HFFc6 (cell line): ENCODE measurements at regions not wholly inside any gene's neighbourhood (a gene's known extent, or its start where the extent isn't known, plus 50 kb on each side); places are given as distances from the start of the nearest gene placed in this dataset.

ENCODE experiments used
- DNase-seq: peaks from one replicate; pipeline ENCODE4 v3.0.0-alpha.2; 2018
- H3K27ac Mint-ChIP-seq: 2 replicates; pipeline ENCODE4 v1.8.0; 2020; ENCODE audit warnings: mild to moderate bottlenecking, mixed read lengths
- H3K27me3 Mint-ChIP-seq: 2 replicates; pipeline ENCODE4 v1.8.0; 2021; ENCODE audit warnings: mild to moderate bottlenecking, moderate library complexity, mixed read lengths; ENCODE audit not compliant: insufficient read depth
- H3K36me3 Mint-ChIP-seq: 2 replicates; pipeline ENCODE4 v1.8.0; 2021; ENCODE audit warnings: low read depth, mixed read lengths
- H3K4me1 Mint-ChIP-seq: 2 replicates; pipeline ENCODE4 v1.8.0; 2020; ENCODE audit warnings: low read depth, mixed read lengths
- H3K4me3 Mint-ChIP-seq: 2 replicates; pipeline ENCODE4 v1.8.0; 2020; ENCODE audit warnings: mild to moderate bottlenecking, moderate library complexity, mixed read lengths
- H3K9me3 Mint-ChIP-seq: 2 replicates; pipeline ENCODE4 v1.8.0; 2020; ENCODE audit warnings: mild to moderate bottlenecking, mixed read lengths
- TF ChIP-seq, protein P1 (sequence below): fragments of 200-600 bp; sonication (generic); IDR thresholded peaks from 2 replicates; pipeline ENCODE4 v1.5.0; 2021; ENCODE audit warnings: antibody characterized with exemption, mild to moderate bottlenecking

DNA sequence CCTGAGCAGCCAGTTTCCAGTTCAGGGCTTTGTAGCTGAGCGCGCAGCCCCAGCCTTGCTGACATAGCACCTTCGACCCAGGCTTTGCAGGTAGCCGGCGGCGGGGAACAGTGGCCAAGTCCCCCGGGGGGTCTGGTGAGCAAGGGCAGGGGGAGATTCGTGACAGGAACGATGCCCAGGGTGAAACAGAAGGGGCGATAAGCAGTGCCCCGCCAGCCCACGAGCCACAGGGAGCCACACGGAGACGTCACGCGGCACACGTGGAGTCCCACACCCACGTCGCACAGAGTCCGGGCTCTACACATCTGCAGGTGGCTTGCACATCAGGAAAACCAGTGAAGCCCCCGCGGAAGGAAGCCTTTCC, 127.2 kb downstream of the SOX1 start:
- Mint-ChIP-seq H3K27me3 (no peaks in the 10 kb centered on the region; the same call in none of the 2 replicates), H3K36me3 (no peaks in the 10 kb centered on the region; the same call in 1 of the 2 replicates), H3K4me1 (no peaks in the 10 kb centered on the region), H3K4me3 (no peak overlapping the region), H3K27ac (no peak overlapping the region), H3K9me3 (peaks cover 39% of the 10 kb centered on the region)
- TF ChIP-seq, protein P1, sequence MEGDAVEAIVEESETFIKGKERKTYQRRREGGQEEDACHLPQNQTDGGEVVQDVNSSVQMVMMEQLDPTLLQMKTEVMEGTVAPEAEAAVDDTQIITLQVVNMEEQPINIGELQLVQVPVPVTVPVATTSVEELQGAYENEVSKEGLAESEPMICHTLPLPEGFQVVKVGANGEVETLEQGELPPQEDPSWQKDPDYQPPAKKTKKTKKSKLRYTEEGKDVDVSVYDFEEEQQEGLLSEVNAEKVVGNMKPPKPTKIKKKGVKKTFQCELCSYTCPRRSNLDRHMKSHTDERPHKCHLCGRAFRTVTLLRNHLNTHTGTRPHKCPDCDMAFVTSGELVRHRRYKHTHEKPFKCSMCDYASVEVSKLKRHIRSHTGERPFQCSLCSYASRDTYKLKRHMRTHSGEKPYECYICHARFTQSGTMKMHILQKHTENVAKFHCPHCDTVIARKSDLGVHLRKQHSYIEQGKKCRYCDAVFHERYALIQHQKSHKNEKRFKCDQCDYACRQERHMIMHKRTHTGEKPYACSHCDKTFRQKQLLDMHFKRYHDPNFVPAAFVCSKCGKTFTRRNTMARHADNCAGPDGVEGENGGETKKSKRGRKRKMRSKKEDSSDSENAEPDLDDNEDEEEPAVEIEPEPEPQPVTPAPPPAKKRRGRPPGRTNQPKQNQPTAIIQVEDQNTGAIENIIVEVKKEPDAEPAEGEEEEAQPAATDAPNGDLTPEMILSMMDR = no peak
- no peak for DNase-seq

DNA sequence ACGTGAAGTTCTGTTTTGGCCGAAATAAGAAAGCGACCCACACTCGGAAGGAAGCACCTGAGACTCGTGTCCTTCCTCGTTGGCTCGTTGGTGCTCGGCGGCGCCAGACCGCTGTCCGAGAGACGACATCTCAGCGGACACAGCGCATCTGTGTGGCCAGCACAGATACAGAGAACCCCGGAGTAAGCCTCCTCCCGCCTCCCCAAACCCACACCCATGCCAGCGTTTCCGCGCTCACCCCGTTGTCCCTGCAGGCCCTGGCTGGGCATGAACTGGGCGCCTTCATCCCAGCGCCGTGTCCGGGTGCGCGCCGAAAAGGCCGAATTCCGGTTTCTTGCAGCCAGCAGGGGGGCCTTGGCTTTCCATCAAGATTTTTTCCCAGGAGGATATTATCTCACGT, 127.6 kb downstream of the SOX1 start:
- H3K36me3 Mint-ChIP-seq = no peaks in the 10 kb centered on the region; the same call in 1 of the 2 replicates
- TF ChIP-seq, protein P1 = no peak
- DNase-seq = no peak
- H3K4me1 Mint-ChIP-seq = no peaks in the 10 kb centered on the region
- H3K4me3 Mint-ChIP-seq = no peak overlapping the region
- peaks cover 39% of the 10 kb centered on the region for H3K9me3 Mint-ChIP-seq
- H3K27me3 Mint-ChIP-seq = no peaks in the 10 kb centered on the region; the same call in none of the 2 replicates
- no peak overlapping the region for H3K27ac Mint-ChIP-seq

DNA sequence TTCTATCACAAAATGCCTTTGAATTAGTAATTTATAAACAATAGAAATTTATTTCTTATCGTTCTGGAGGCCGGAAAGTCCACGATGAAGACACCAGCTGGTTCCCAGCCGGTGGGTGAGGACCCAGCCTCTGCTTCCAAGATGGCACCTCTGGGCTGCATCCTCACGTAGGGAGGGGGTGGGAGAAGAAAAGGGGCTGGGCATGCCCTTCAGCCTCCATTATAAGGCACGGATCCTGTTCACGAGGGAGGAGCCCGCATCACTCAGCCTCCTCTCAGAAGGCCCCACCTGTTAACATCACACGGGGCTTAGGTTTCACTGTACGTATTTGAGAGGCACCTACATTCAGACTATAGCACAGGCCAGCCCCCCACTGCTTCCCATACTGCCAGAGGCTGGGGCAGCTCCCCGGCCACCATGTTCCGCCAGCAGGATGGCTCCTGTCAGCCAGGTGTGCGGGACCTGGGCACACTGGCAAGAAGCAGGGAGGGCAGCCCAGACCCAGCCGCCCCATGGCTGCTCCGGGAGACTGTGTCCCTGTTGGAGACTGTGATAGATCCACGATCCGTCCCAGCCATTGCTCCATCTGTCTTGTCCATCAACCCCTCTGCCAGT, 131.6 kb downstream of the SOX1 start:
- H3K4me1 Mint-ChIP-seq = no peaks in the 10 kb centered on the region
- H3K9me3 Mint-ChIP-seq = peaks cover 32% of the 10 kb centered on the region
- DNase-seq = no peak
- no peak overlapping the region for H3K27ac Mint-ChIP-seq
- no peak overlapping the region for H3K4me3 Mint-ChIP-seq
- H3K27me3 Mint-ChIP-seq = no peaks in the 10 kb centered on the region; the same call in none of the 2 replicates
- TF ChIP-seq, protein P1 = no peak
- no peaks in the 10 kb centered on the region; the same call in 1 of the 2 replicates for H3K36me3 Mint-ChIP-seq

DNA sequence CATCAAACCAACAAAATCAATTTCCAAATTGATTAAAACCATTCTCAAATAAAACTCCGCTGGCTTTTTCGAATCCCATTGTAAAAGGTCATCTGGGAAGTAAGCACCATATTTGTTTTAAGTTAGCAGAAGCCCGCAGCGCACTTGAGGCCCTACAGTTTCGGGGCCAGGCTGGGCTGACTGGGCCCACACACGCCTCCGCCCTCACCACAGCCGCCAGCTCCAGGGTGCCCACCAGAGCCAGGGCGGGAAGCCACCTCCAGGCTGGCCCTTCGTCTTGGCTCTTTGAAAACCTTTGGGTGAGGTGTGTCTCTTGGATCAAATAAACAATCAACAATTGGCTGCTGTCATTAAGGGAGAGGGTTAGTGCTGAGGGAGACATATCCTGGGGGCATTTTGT, 133.3 kb downstream of the SOX1 start:
- H3K36me3 Mint-ChIP-seq = no peaks in the 10 kb centered on the region; the same call in 1 of the 2 replicates
- peaks cover 3% of the 10 kb centered on the region; the same call in 1 of the 2 replicates for H3K27me3 Mint-ChIP-seq
- TF ChIP-seq, protein P1 = no peak

DNA sequence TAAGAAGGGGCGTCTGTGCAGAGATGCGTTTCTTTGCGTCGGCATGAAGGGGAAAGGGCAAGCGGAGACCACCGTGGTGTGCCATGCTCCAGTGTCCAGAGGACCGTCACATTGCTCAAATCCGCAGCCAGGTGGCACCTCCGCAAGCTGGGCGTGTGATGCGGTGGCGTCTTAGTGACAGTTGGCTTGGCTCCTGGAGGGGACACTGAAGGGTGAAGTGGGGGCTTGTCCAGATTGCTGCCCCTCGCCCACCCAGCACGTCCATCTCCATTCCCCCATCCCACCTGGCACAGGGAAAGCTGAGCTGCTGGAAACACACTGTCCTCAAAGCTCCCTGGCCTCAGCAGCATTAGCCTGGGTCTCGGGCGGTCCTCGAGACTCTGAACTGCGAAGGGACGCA, 135.3 kb downstream of the SOX1 start:
- H3K9me3 Mint-ChIP-seq = peaks cover 20% of the 10 kb centered on the region
- peaks cover 6% of the 10 kb centered on the region; the same call in 1 of the 2 replicates for H3K27me3 Mint-ChIP-seq
- H3K4me1 Mint-ChIP-seq = no peaks in the 10 kb centered on the region
- TF ChIP-seq, protein P1 = no peak
- no peak overlapping the region for H3K27ac Mint-ChIP-seq
- no peaks in the 10 kb centered on the region for H3K36me3 Mint-ChIP-seq
- H3K4me3 Mint-ChIP-seq = no peak overlapping the region
- no peak for DNase-seq

More for the DNA sequence above, 133.3 kb downstream of the SOX1 start:
- DNase-seq = no peak
- Mint-ChIP-seq H3K27ac (no peak overlapping the region), H3K4me1 (no peaks in the 10 kb centered on the region), H3K4me3 (no peak overlapping the region), H3K9me3 (peaks cover 26% of the 10 kb centered on the region)
